ENCODE measurements at regions not wholly inside any gene's neighbourhood (a gene's known extent, or its start where the extent isn't known, plus 50 kb on each side); places are given as distances from the start of the nearest gene placed in this dataset.

- no peak for TF ChIP-seq CTCF (IDR thresholded peaks at IDR 0.05)
- TF ChIP-seq EZH2 (IDR thresholded peaks at IDR 0.05; ENCODE audit: borderline replicate concordance, insufficient read depth, low read depth, low read length, poor library complexity, severe bottlenecking) = no peak
These were observed 1341.2 kb upstream of the SPRY2 start for GRCh38 chr13:81682081-81682630.
